Prostate gland (tissue), 2 donors: ENCODE measurements at regions not wholly inside any gene's neighbourhood (a gene's known extent, or its start where the extent isn't known, plus 50 kb on each side); places are given as distances from the start of the nearest gene placed in this dataset.

Source experiments
- POLR2A ChIP-seq: fragments of 450-650 bp; IDR thresholded peaks from one replicate; pipeline ENCODE4 v1.6.1; 2016; ENCODE audit warnings: antibody characterized with exemption, mild to moderate bottlenecking
- TF ChIP-seq, protein P1 (sequence below), 4 experiments: fragments of 200-600 bp in 2 of 4; fragments of 450-650 bp in 2 of 4; sonication (generic) in 2 of 4; IDR thresholded peaks; 1 replicate in 3 of 4; 2 replicates in 1 of 4; pipeline ENCODE4 v1.5.1; 2016 to 2019; ENCODE audit warnings: antibody characterized with exemption in 4 of 4, mild to moderate bottlenecking in 2 of 4, moderate library complexity in 2 of 4

GRCh38 chr4:42265782-42266602 lies 113.5 kb upstream of the BEND4 start:
- TF ChIP-seq POLR2A, result no peak
- TF ChIP-seq, protein P1, sequence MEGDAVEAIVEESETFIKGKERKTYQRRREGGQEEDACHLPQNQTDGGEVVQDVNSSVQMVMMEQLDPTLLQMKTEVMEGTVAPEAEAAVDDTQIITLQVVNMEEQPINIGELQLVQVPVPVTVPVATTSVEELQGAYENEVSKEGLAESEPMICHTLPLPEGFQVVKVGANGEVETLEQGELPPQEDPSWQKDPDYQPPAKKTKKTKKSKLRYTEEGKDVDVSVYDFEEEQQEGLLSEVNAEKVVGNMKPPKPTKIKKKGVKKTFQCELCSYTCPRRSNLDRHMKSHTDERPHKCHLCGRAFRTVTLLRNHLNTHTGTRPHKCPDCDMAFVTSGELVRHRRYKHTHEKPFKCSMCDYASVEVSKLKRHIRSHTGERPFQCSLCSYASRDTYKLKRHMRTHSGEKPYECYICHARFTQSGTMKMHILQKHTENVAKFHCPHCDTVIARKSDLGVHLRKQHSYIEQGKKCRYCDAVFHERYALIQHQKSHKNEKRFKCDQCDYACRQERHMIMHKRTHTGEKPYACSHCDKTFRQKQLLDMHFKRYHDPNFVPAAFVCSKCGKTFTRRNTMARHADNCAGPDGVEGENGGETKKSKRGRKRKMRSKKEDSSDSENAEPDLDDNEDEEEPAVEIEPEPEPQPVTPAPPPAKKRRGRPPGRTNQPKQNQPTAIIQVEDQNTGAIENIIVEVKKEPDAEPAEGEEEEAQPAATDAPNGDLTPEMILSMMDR (IDR thresholded peaks at IDR 0.05), result no peak
